ENCODE measurements at regions not wholly inside any gene's neighbourhood (a gene's known extent, or its start where the extent isn't known, plus 50 kb on each side); places are given as distances from the start of the nearest gene placed in this dataset.
A peak's percentile ranks its signal among the peaks of the same experiment; 100 is the strongest.

DNA sequence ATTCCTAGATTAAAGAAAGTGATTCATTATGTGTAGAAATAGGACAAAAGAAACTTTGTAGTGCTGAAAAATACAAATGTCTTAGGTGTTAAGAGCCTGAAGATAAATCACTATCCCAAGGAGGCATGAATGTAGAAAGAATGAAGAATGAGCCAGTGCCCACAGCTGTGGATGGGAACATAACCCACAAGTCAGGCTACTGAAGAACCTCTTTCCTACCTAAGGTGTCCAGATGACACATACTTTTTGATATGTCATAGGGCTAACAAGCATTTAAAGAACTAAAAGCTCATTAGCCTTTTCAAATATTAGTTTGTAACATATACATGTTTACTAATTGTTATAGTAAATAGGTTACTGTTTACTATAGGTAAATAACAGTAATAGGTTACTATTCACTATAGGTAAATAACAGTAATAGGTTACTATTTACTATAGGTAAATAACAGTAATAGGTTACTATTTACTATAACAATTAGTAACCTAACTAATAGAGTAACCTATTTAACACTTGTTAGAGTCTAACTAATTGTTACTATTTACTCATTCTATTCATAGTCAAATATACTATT lies 275.0 kb upstream of the KYNU start:
- Mint-ChIP-seq H3K36me3 (no peaks in the 10 kb centered on the region), H3K9me3 (no peaks in the 10 kb centered on the region), H3K4me3 (no peak overlapping the region), H3K4me1 (no peaks in the 10 kb centered on the region), H3K27ac (no peak overlapping the region), H3K27me3 (no peaks in the 10 kb centered on the region)

DNA sequence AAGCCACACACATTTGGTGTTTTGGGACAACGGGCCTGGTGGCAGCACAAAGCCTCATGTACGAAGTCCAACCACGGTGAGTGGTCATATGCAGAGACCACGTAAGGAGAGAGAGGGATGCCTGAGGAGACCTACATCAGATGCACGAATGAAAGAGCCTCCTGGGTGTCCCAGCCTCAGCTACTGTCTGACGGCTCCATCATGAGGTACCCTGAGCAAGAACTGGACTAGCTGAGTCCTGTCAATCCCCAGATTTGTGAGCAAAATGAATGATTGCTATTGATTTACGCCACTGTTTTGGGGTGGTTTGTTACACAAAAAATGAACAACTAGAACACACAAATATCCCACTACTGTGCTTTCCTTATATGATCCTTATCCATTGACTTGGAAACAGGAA lies 275.7 kb upstream of the KYNU start:
- Mint-ChIP-seq H3K4me1 (no peaks in the 10 kb centered on the region), H3K27me3 (no peaks in the 10 kb centered on the region), H3K9me3 (no peaks in the 10 kb centered on the region), H3K4me3 (no peak overlapping the region), H3K36me3 (no peaks in the 10 kb centered on the region), H3K27ac (no peak overlapping the region)

DNA sequence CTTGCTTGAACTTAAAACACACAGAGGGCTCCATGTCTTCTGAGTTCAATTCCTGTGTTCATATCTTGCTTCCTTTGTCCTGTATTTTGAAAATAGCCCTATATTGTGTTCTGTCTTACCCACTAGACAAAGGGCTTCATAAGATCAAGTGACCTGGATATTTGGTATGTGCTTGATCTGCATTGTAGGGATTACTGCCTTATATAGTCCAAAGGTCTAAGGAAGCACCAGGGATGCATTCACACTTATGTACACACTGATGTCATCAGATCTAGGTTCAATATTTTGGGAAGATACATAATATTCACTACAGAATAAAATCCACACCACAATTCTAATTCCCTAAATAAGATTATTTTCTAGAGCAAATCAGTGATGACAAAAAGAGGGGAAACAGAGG lies 278.0 kb upstream of the KYNU start:
- Mint-ChIP-seq H3K4me1 (no peaks in the 10 kb centered on the region), H3K27me3 (no peaks in the 10 kb centered on the region), H3K36me3 (no peaks in the 10 kb centered on the region), H3K9me3 (no peaks in the 10 kb centered on the region), H3K27ac (no peak overlapping the region), H3K4me3 (no peak overlapping the region)

DNA sequence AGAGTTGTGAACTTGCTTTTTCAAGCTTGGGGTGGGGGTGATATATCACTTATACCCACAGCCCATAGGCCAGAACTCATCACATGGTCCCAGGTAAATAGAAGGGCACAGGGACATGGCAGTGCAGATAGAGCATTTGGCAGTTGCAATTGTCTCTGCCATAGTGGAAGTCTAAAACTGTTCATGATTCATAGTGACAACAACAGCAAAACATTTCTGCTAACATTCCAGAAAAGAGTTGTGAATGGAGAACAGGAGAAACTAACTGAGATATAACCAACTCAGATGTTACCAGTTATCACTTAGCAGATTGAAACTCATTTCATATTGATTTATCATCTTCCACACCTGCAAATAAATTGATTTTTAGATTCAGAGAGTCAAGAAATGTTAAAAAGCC lies 278.6 kb upstream of the KYNU start:
- no peak overlapping the region for H3K27ac Mint-ChIP-seq
- H3K4me1 Mint-ChIP-seq: no peaks in the 10 kb centered on the region
- H3K27me3 Mint-ChIP-seq: no peaks in the 10 kb centered on the region
- no peaks in the 10 kb centered on the region for H3K9me3 Mint-ChIP-seq
- no peak overlapping the region for H3K4me3 Mint-ChIP-seq
- H3K36me3 Mint-ChIP-seq: no peaks in the 10 kb centered on the region

DNA sequence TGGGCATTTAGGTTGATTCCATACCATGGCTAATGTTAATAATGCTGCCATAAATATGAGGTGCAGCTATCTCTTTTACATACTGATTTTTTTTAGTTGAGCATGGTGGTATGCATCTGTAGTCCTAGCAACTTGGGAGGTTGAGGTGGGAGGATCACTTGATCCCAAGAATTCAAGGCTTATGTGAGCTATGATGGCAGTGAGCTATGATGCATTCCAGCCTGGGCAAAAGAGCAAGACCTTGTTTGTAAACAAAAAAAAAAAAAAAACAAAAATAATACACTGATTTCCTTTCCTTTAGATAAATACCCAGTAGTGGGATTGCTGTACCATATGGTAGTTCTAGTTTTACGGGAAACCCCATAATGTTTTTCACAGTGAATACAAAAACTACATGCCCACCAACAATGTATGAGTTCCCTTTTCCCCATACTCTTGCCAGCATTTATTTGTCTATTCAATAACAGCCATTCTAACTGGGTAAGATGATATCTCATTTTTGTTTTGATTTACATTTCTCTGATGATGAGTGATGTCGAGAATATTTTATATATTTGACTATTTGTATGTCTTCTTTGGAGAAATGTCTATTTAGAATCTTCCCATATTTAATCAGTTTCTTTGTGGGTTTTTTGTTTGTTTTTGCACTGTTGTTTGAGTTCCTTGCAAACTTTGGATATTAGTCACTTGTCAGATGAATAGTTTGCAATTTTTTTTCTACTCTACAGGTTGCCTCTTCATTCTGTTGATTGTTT lies 281.0 kb upstream of the KYNU start:
- H3K4me3 Mint-ChIP-seq: no peak overlapping the region
- H3K4me1 Mint-ChIP-seq: no peaks in the 10 kb centered on the region
- H3K27me3 Mint-ChIP-seq: no peaks in the 10 kb centered on the region
- H3K36me3 Mint-ChIP-seq: no peaks in the 10 kb centered on the region
- H3K27ac Mint-ChIP-seq: no peak overlapping the region
- no peaks in the 10 kb centered on the region for H3K9me3 Mint-ChIP-seq

DNA sequence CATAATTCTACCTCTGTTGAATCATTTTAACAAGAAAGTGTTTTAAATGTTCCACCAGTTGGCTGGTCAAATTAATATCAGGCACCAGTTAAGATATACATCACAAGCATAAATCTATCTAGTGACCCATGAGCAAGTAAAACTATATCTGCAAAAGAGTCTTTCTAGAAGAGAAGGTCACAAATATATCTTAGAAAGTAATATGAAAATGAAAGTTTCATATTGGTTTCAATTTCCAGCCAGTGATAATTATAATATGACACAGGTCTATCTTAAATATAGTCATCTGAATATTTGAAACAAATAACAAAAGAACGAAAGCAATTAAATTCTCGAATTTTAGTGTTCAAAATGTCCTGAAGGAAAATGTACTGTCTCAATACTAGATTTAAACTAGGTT lies 282.5 kb upstream of the KYNU start:
- no peaks in the 10 kb centered on the region for H3K36me3 Mint-ChIP-seq
- no peak overlapping the region for H3K4me3 Mint-ChIP-seq
- H3K27ac Mint-ChIP-seq: no peak overlapping the region
- no peaks in the 10 kb centered on the region for H3K9me3 Mint-ChIP-seq
- no peaks in the 10 kb centered on the region for H3K27me3 Mint-ChIP-seq
- H3K4me1 Mint-ChIP-seq: no peaks in the 10 kb centered on the region

DNA sequence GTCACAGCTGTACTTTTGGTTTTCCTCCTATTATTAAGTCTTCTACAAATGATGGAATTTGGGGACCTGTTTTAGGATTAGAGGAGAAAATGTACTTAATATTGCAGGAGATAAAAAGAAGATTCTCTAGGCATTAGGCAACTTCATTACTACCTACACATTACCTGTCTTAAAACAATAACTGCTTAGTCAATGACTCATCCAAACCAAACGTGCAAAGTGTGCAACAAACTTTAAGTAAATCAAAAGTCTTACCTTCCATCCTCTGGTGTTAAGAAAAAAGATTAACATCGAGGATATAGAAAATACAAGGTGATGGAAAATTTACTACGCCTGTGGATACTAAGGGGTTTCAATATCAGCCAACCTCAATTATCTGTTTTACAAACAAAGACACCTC lies 285.3 kb upstream of the KYNU start:
- no peaks in the 10 kb centered on the region for H3K27me3 Mint-ChIP-seq
- H3K36me3 Mint-ChIP-seq: no peaks in the 10 kb centered on the region
- H3K4me1 Mint-ChIP-seq: peaks cover 0 to under 1% (median 0%) of the 10 kb centered on the region in 3 donors
- H3K4me3 Mint-ChIP-seq: no peak overlapping the region
- no peak overlapping the region for H3K27ac Mint-ChIP-seq
- no peaks in the 10 kb centered on the region for H3K9me3 Mint-ChIP-seq

DNA sequence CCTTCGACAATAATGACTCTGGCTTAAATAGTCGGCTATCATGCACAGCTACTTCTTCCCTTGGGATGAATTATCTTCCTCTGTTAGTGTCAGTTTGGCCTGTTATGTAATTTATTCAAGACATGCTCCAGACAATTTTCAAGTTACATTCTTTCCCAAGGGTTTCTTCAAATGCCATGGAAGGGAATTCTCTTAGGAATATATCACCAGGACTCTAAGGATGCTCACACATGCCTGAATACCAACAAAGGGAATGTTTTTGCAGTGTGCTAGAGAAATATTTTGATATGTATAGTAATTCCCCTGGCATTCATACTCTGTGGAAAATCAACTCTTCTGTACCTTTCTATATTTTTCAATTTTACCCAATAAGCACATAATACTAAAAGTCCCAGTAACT lies 286.0 kb upstream of the KYNU start:
- Mint-ChIP-seq H3K27ac (no peak overlapping the region), H3K4me3 (no peak overlapping the region), H3K27me3 (no peaks in the 10 kb centered on the region), H3K9me3 (no peaks in the 10 kb centered on the region), H3K36me3 (no peaks in the 10 kb centered on the region), H3K4me1 (peaks cover 6 to 8% (median 6%) of the 10 kb centered on the region in 3 donors)

DNA sequence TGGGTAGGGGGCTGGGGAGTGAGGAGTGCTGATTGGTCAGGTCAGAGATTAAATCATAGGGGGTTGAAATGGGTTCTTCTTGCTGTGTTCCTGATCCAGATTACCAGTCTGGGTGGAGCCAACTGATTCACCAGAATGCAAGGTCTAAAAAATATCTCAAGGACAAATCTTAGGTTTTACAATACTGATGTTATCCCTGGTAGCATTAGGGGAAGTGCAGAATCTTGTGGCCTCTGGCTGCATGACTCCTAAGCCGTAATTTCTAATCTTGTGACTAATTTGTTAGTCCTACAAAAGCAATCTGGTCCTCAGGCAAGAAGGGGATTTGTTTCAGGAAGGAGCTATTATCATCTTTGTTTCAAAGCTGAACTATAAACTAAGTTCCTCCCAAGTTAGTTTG lies 289.2 kb upstream of the KYNU start:
- Mint-ChIP-seq H3K27ac (no peak overlapping the region), H3K27me3 (no peaks in the 10 kb centered on the region), H3K9me3 (no peaks in the 10 kb centered on the region), H3K4me3 (no peak overlapping the region), H3K4me1 (peaks cover 7 to 13% (median 9%) of the 10 kb centered on the region in 3 donors), H3K36me3 (no peaks in the 10 kb centered on the region)

DNA sequence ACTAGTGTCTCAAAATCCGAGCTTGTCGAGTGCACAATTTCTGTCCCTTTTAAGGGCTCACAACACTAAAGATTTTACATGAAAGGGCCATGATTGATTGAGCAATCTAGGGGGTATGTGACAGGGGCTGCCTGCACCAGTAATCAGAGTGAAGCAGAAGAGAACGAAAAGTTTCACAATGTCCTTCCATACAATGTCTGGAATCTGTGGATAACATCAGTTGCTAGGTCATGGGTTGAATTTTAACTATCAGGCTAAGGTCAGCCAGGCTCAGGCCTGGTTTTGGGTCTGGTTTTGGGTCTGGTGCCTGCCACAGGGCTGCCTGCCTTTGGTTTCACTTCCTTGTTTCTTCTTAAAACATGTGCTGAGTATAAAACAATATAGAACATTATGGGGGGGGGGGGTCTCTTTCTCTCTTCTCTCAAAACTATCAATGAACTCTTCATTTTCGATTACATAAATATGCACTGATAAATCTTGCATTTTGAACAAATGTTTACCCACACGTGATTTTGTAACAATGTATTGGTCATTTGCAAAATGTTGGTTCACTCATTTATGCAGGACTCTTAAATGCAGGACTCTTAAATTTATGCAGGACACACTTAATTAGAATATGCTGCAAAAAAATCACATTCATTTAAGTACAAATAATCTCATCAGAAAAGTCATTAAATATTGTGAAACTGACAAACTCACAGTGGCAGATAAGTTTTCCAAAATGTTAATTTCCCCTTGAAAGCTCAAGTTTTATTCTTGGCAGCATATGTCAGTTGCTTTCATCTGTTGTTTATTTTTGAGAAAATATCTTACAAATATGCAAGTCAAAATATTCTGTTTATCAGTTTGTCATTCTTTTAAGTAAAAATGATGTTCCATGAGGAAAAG lies 290.5 kb upstream of the KYNU start:
- peak overlapping the region in 1 of 3 donors; percentile 2 for H3K27ac Mint-ChIP-seq
- H3K27me3 Mint-ChIP-seq: peaks cover 2% of the 10 kb centered on the region
- no peak overlapping the region for H3K4me3 Mint-ChIP-seq
- H3K4me1 Mint-ChIP-seq: peaks cover 7 to 13% (median 9%) of the 10 kb centered on the region in 3 donors
- no peaks in the 10 kb centered on the region for H3K9me3 Mint-ChIP-seq
- H3K36me3 Mint-ChIP-seq: no peaks in the 10 kb centered on the region

DNA sequence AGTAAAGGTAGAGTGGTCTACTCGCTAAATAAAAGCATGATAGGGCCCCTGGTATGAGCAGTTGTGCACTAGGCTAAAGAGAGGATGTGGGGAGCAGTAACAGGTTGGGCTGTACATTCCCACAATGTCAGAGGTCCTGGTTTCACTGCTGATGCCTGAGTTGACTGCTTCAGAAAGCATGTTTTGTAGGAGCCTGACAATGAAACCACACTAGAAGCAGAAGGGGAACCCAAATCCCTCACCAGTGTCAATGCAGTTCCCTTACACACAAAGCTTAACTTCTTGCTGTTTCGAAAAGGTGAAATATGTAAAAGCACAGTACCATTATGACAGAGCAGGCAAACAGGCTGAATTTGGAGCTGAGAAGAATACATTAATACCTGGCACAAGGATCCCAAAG lies 291.7 kb upstream of the KYNU start:
- Mint-ChIP-seq H3K4me3 (no peak overlapping the region), H3K27ac (no peak overlapping the region), H3K4me1 (peaks cover 7 to 13% (median 9%) of the 10 kb centered on the region in 3 donors), H3K9me3 (no peaks in the 10 kb centered on the region), H3K36me3 (no peaks in the 10 kb centered on the region), H3K27me3 (peaks cover 2% of the 10 kb centered on the region)

DNA sequence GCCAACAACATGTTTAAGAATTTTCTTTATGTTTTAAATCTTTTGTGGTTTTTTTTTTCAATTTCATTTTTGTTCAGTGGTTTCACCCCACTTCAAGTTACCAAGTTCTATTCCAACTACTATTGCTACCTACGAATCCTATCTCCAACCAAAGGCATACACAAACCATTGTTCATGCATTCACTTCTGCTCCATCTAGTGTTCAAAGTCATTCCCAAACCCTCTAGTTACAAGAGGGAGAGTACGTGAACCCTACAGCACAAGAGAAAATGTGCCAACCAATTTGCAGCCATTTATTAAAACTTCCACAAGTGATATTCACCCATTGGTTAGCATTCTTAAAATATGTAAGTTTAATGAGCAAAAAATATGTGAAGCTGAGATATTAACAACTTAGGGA lies 295.1 kb upstream of the KYNU start:
- H3K36me3 Mint-ChIP-seq: no peaks in the 10 kb centered on the region
- H3K27ac Mint-ChIP-seq: no peak overlapping the region
- H3K4me1 Mint-ChIP-seq: peaks cover 7 to 13% (median 9%) of the 10 kb centered on the region in 3 donors
- no peaks in the 10 kb centered on the region for H3K9me3 Mint-ChIP-seq
- H3K27me3 Mint-ChIP-seq: peaks cover 4% of the 10 kb centered on the region
- H3K4me3 Mint-ChIP-seq: no peak overlapping the region

DNA sequence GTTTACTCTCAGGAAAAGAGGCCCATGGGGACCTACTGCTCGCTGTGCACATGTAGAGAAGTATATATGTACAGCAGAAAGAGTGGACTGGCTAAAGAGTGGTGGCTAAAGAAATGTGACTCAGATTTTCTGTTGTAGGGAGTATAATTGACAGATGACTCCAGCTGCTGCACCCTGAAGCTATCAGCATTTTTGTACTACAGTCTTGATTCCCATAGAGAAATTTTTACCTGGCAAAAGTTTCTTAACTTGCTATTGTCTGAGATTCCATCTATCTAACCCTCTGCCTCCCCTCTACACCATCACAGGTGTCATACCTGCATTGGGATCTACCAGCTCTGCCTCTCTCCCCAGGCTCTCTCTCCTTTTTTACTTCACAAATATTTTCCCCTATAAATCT lies 296.0 kb upstream of the KYNU start:
- Mint-ChIP-seq H3K27me3 (peaks cover 4% of the 10 kb centered on the region), H3K27ac (no peak overlapping the region), H3K36me3 (no peaks in the 10 kb centered on the region), H3K4me1 (peaks cover 2 to 8% (median 2%) of the 10 kb centered on the region in 3 donors), H3K9me3 (no peaks in the 10 kb centered on the region), H3K4me3 (no peak overlapping the region)

DNA sequence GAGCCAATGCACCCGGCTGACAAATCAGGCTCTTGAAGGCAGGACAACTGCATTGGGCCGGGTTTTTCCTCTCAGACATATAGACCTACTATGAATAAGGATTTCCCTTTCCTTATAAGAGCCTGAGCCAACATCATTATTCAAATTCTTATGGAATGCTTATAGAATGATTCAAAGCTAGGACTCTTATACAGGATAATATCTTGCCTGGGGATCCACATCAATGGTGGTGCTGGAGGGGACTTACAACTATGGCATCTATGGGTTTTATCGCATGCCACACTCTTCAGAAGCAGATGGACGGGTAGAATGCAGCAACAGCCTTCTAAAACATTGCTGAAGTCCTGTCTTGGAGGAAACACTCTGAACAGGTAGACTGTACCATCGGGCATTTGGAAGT lies 296.8 kb upstream of the KYNU start:
- Mint-ChIP-seq H3K4me1 (peaks cover 0 to 2% (median 0%) of the 10 kb centered on the region in 3 donors), H3K36me3 (no peaks in the 10 kb centered on the region), H3K27me3 (peaks cover 4% of the 10 kb centered on the region), H3K27ac (no peak overlapping the region), H3K4me3 (no peak overlapping the region), H3K9me3 (no peaks in the 10 kb centered on the region)

DNA sequence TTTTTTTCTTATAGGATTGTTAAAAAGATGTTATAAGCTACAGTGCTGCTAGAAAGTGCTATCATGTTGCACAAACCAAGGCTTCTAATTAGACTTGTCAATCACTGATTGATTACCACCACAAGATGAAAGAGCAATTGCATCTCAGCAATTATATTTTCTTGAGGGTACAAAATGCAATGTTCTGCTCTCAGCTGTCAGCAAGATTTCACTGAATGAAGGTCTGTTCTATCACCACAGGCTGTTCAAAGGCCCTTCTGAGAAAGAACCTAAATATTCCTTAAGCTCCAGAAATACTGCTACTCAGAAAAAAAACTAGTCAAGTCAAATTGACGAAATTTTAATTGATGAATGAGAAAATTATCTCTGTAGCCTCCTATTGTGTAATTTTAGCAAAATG lies 301.9 kb upstream of the KYNU start:
- peaks cover 6% of the 10 kb centered on the region for H3K27me3 Mint-ChIP-seq
- no peaks in the 10 kb centered on the region for H3K4me1 Mint-ChIP-seq
- no peaks in the 10 kb centered on the region for H3K36me3 Mint-ChIP-seq
- H3K4me3 Mint-ChIP-seq: no peak overlapping the region
- H3K27ac Mint-ChIP-seq: no peak overlapping the region
- H3K9me3 Mint-ChIP-seq: no peaks in the 10 kb centered on the region

Measured in IgD-negative memory B cell (primary cell).